Endometrium (tissue), 2 donors: ENCODE measurements at regions not wholly inside any gene's neighbourhood (a gene's known extent, or its start where the extent isn't known, plus 50 kb on each side); places are given as distances from the start of the nearest gene placed in this dataset.

Source experiments
- FAIRE-seq: peaks from 2 replicates; lab custom pipeline; 2012; peaks lifted over from hg19 to GRCh38; lab: Jason Lieb, UNC
- donor health status: control.
- donor health status: control.

GRCh38 chr11:19595499-19595839 is 117.2 kb upstream of the NAV2 start:
- FAIRE-seq = no peak

DNA sequence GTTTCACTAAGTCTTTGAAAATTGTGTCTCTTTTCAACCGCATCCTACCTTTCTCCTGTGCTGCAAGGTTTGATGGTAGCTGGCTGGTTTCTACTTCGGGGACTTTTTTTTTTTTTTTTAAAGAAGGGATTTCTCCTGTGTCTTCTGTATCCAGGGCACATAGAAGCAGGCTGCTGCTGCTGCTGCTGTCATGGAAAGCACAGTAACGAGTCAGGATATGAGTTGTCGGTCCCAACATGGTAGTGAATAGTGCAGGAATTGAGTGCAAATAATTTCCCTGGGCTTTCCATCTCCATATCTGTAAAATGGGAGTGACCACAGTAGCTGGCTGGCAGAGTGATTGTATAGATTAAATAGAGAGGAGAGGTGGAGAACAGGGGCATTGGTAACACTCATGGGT is 118.3 kb upstream of the NAV2 start:
- FAIRE-seq = no peak

- FAIRE-seq = no peak
Observed at GRCh38 chr11:19592842-19593241, 119.8 kb upstream of the NAV2 start.

- no peak for FAIRE-seq
Observed at GRCh38 chr11:19589567-19590260, 122.9 kb upstream of the NAV2 start.

- FAIRE-seq = no peak
Observed at GRCh38 chr11:19587979-19588378, 124.7 kb upstream of the NAV2 start.

- FAIRE-seq = no peak
Observed at GRCh38 chr11:19580646-19581045, 132.0 kb upstream of the NAV2 start.

GRCh38 chr11:19579957-19580356 is 132.7 kb upstream of the NAV2 start:
- FAIRE-seq = no peak

- no peak for FAIRE-seq
Observed at GRCh38 chr11:19578871-19579270, 133.8 kb upstream of the NAV2 start.

GRCh38 chr11:19577976-19578619 is 134.5 kb upstream of the NAV2 start:
- FAIRE-seq = no peak

DNA sequence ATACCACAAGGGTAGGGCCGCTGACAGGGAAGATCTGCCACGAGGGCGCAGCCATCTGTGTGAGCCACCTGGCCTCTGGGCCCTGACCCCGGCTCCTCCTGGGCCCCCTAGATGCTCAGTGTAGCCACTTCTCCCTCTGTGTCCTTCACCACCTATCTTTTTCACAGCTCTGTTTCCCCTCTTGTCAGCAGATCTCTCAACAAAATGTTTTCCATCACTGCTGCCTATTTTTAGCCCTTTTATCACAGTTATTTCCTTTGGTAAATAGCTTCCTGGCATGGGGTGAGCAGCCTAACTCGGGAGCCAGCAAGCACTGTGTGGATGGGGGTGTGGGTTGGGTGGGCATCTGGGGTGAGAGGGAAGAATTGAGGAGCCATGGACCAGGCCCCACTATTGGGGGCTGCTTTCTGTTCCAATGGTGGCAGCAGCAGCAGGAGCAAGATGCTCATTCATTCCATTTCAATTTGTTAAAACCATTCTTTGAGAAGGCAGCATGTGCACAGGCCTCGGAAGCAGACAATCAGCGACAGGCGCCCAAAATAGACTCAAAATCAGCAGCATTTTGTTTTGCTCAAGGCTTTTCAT is 135.2 kb upstream of the NAV2 start:
- FAIRE-seq = no peak

- no peak for FAIRE-seq
Observed at GRCh38 chr11:19576903-19577302, 135.7 kb upstream of the NAV2 start.

DNA sequence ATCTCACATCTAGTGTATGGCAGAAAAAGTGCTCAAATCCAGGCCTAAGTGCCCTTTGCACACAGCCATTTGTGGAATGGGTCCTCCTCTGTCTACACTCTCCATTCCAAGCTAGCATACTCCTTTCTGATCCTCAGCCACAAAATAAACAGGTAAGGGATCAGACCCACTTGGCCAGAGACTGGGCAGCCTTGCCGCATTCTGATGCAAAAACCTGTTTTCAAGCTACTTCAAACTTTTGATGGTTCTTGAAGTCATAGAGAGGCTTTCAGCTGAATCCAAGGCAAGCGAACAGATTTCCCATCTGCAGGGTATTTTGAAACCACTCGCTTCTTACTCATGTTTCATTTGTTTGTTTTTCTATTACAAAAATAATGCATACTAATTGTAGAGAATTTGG is 136.6 kb upstream of the NAV2 start:
- FAIRE-seq = no peak

- no peak for FAIRE-seq
Observed at GRCh38 chr11:19574916-19575315, 137.7 kb upstream of the NAV2 start.

GRCh38 chr11:19573666-19574065 is 139.0 kb upstream of the NAV2 start:
- no peak for FAIRE-seq

GRCh38 chr11:19571906-19572305 is 140.7 kb upstream of the NAV2 start:
- no peak for FAIRE-seq

GRCh38 chr11:19570889-19571288 is 141.7 kb upstream of the NAV2 start:
- no peak for FAIRE-seq

DNA sequence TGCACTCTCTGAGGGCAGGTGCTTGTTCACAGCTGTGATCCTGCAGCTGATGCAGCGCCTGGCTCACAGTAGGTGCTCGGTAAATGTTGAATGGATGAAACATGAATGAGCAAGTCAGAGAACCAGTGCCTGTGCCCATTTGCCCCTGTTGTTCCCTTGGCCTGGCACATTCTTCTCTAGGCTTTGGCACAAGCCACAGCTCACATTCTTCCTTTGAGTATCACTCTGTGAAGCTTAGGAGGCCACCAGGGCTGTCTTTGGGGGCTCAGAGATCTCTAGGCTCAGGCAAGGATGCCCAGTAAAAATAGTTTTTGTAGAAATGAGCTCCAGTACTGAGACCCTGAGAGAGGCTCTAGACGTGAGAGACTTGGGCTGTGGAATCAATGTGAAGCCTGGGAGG is 144.6 kb upstream of the NAV2 start:
- no peak for FAIRE-seq

- FAIRE-seq = no peak
Observed at GRCh38 chr11:19566583-19567379, 145.9 kb upstream of the NAV2 start.

GRCh38 chr11:19565639-19566038 is 147.0 kb upstream of the NAV2 start:
- no peak for FAIRE-seq

DNA sequence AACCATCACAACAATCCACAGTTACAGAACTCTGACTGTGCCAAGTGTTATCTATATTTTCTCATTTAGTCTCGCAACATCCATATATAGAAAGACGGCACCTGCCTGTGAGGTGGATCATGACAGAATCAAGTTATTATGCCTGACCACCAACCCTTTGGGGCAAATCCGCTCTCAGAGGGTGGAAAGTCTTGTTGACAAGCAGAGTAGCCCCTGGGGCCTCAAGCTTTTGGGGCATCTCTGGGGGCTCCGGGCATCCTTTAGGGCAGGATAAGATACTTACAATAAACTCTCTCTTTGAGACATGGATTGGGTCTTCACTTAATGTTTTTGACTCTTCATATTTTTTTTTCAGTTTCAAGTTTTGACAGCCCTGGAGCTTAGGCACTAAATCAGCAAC is 150.5 kb upstream of the NAV2 start:
- no peak for FAIRE-seq

GRCh38 chr11:19561011-19561410 is 151.6 kb upstream of the NAV2 start:
- no peak for FAIRE-seq

GRCh38 chr11:19560156-19560555 is 152.5 kb upstream of the NAV2 start:
- no peak for FAIRE-seq

DNA sequence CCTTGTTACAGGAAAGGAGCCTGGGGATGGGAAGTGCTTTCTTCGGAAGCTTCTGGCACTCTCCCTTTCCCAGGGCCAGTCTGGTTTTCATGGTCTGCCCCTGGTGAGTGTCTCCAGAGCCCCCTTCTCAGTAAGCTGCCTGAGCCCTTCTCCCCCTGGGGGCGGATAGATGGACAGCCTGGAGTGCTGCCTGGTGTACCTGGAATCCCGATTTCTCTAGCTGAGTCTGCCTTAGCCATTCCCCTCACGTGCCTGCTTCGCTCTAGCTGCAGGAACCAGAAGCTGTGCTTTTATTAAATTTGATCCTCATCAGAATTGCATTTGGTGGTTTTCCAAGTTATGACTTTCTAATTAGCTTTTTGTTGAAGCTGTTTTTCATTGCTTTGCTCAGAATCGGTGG is 152.9 kb upstream of the NAV2 start:
- FAIRE-seq = no peak
